Cardiac fibroblast (primary cell): ENCODE measurements at regions not wholly inside any gene's neighbourhood (a gene's known extent, or its start where the extent isn't known, plus 50 kb on each side); places are given as distances from the start of the nearest gene placed in this dataset.
"Not testable (repeated sequence)": the region's sequence is repeated elsewhere in the genome, so short reads cannot be mapped to it uniquely, and the experiment has no call there.

Experiments used
- DNase-seq, 2 donors: peaks; one replicate each; pipeline versions ENCODE4 v3.0.0 to v3.0.0-alpha.2; 2010; ENCODE audit warnings: low read depth in 2 of 2
- H3K4me3 ChIP-seq, 2 donors: replicated peaks in 1 of 2; 1 replicate in 1 of 2; 2 replicates in 1 of 2; pipeline ENCODE4 v1.5.1; 2011; ENCODE audit warnings: low read depth in 2 of 2, low read length in 2 of 2, mild to moderate bottlenecking in 2 of 2, moderate library complexity in 1 of 2
- CTCF ChIP-seq: IDR thresholded peaks from one replicate; pipeline ENCODE4 v1.5.1; 2011; ENCODE audit warnings: low read depth, mild to moderate bottlenecking, low read length, inconsistent platforms

- no peak overlapping the region for H3K4me3 ChIP-seq
- TF ChIP-seq CTCF, result no peak
- peak; percentile 78 to 79 for DNase-seq
These were observed 390.2 kb downstream of the UTRN start for GRCh38 chr6:144675231-144675861.

GRCh38 chr6:144676310-144676709, 391.2 kb downstream of the UTRN start:
- DNase-seq, result not testable (repeated sequence)

GRCh38 chr6:144677263-144677662, 392.1 kb downstream of the UTRN start:
- not testable (repeated sequence) for DNase-seq, H3K4me3 ChIP-seq

More at GRCh38 chr6:144676310-144676709, 391.2 kb downstream of the UTRN start:
- not testable (repeated sequence) for H3K4me3 ChIP-seq

- no peak for TF ChIP-seq CTCF
- DNase-seq, result peak; percentile 77 to 91
- no peak overlapping the region for H3K4me3 ChIP-seq
These were observed 393.7 kb downstream of the UTRN start for GRCh38 chr6:144678844-144679243.

GRCh38 chr6:144681334-144681733, 396.2 kb downstream of the UTRN start:
- TF ChIP-seq CTCF, result no peak
- no peak for DNase-seq
- no peak overlapping the region for H3K4me3 ChIP-seq

GRCh38 chr6:144683216-144684070, 398.3 kb downstream of the UTRN start:
- TF ChIP-seq CTCF, result no peak
- DNase-seq, result no peak
- no peak overlapping the region for H3K4me3 ChIP-seq

GRCh38 chr6:144688713-144689112, 403.6 kb downstream of the UTRN start:
- TF ChIP-seq CTCF, result no peak
- H3K4me3 ChIP-seq, result no peak overlapping the region
- no peak for DNase-seq
